Parathyroid adenoma (tissue), 2 donors: ENCODE measurements at regions not wholly inside any gene's neighbourhood (a gene's known extent, or its start where the extent isn't known, plus 50 kb on each side); places are given as distances from the start of the nearest gene placed in this dataset.

Source experiments
- H2AFZ ChIP-seq: fragments of 300-600 bp; sonication (generic); one replicate; pipeline ENCODE4 v1.7.0; 2017; ENCODE audit warnings: antibody characterized with exemption, mild to moderate bottlenecking
- H3K27ac ChIP-seq: fragments of 300-600 bp; sonication (generic); one replicate; pipeline ENCODE4 v1.7.0; 2017
- H3K27me3 ChIP-seq: fragments of 300-600 bp; sonication (generic); one replicate; pipeline ENCODE4 v1.7.0; 2017; ENCODE audit warnings: low read length; ENCODE audit not compliant: control insufficient read depth, insufficient read depth
- H3K36me3 ChIP-seq: fragments of 300-600 bp; sonication (generic); one replicate; pipeline ENCODE4 v1.7.0; 2017; ENCODE audit warnings: low read length; ENCODE audit not compliant: control insufficient read depth, insufficient read depth
- H3K4me1 ChIP-seq: fragments of 300-600 bp; sonication (generic); one replicate; pipeline ENCODE4 v1.7.0; 2017; ENCODE audit warnings: control low read depth
- H3K4me2 ChIP-seq: fragments of 300-600 bp; sonication (generic); one replicate; pipeline ENCODE4 v1.7.0; 2017; ENCODE audit warnings: low read length
- H3K4me3 ChIP-seq: fragments of 300-600 bp; sonication (generic); one replicate; pipeline ENCODE4 v1.7.0; 2017; ENCODE audit warnings: low read depth, low read length
- H3K79me2 ChIP-seq: fragments of 300-600 bp; sonication (generic); one replicate; pipeline ENCODE4 v1.7.0; 2017; ENCODE audit warnings: control low read depth
- H3K9ac ChIP-seq: fragments of 300-600 bp; sonication (generic); one replicate; pipeline ENCODE4 v1.7.0; 2017; ENCODE audit warnings: mild to moderate bottlenecking
- H3K9me3 ChIP-seq: fragments of 300-600 bp; sonication (generic); one replicate; pipeline ENCODE4 v1.7.0; 2017; ENCODE audit warnings: low read length; ENCODE audit not compliant: control insufficient read depth
- TF ChIP-seq, protein P1 (sequence below): fragments of 300-600 bp; sonication (generic); IDR thresholded peaks from one replicate; pipeline ENCODE4 v1.7.0; 2017; ENCODE audit warnings: antibody characterized with exemption, mild to moderate bottlenecking
- donor health status: primary hyperparathyroidism.

DNA sequence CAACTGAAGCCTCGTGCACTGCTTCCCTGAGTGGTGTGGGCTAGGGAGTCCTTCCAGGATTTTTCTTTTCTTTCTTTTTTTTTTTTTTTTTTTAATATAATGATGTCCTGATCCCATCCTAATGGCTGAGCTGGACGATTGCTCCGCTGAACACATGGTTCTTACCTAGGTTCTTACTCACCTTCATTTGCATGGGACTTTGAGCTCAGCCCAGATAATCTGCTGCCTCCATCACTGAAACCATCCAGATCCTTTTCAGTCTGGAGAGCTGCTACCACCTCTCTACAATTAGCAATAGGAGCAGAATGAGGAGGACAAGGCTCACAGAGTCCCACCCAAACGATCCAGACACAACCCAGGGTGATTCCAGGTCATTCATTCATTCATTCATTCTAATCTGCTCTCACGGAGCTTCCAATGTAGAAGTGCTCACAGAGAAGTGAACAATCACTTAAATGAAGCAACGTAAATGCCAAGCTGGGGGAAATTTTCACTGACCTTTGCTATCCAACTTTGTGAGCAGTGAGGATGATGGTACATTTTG lies 246.3 kb upstream of the RREB1 start:
- no peak overlapping the region for H3K4me3 ChIP-seq
- H3K36me3 ChIP-seq = no peaks in the 10 kb centered on the region
- no peaks in the 10 kb centered on the region for H3K27me3 ChIP-seq
- no peaks in the 10 kb centered on the region for H3K9me3 ChIP-seq
- no peak overlapping the region for H3K4me2 ChIP-seq
- no peak overlapping the region for H2AFZ ChIP-seq
- H3K4me1 ChIP-seq = peaks cover 5% of the 10 kb centered on the region
- H3K9ac ChIP-seq = no peak overlapping the region
- no peak overlapping the region for H3K27ac ChIP-seq
- H3K79me2 ChIP-seq = no peaks in the 10 kb centered on the region
- TF ChIP-seq, protein P1, sequence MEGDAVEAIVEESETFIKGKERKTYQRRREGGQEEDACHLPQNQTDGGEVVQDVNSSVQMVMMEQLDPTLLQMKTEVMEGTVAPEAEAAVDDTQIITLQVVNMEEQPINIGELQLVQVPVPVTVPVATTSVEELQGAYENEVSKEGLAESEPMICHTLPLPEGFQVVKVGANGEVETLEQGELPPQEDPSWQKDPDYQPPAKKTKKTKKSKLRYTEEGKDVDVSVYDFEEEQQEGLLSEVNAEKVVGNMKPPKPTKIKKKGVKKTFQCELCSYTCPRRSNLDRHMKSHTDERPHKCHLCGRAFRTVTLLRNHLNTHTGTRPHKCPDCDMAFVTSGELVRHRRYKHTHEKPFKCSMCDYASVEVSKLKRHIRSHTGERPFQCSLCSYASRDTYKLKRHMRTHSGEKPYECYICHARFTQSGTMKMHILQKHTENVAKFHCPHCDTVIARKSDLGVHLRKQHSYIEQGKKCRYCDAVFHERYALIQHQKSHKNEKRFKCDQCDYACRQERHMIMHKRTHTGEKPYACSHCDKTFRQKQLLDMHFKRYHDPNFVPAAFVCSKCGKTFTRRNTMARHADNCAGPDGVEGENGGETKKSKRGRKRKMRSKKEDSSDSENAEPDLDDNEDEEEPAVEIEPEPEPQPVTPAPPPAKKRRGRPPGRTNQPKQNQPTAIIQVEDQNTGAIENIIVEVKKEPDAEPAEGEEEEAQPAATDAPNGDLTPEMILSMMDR = no peak

DNA sequence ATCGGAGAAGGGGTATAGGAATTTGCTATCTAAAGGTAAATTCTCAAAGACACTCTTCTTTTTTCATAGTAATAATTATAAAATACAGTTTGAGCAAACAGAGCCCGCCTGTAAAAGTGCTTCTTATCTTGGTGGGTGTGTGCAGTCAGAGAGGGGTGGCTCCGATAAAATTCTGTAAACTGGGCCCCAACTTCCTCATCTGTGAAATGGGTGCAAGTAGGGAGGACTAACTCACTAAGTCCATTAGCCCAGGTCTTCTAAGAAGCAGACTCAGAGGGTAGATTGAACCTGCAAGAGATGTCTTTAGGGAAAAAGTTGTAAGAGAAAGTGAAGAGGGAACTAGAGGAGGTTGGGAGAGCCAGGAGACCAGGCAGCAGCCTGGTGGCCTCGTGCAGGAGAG lies 245.8 kb upstream of the RREB1 start:
- Histone ChIP-seq H3K4me1 (no peaks in the 10 kb centered on the region), H3K79me2 (no peaks in the 10 kb centered on the region), H3K9me3 (no peaks in the 10 kb centered on the region), H3K36me3 (no peaks in the 10 kb centered on the region), H3K27me3 (no peaks in the 10 kb centered on the region), H3K4me3 (no peak overlapping the region), H3K4me2 (no peak overlapping the region), H3K9ac (no peak overlapping the region), H2AFZ (no peak overlapping the region), H3K27ac (no peak overlapping the region)
- TF ChIP-seq, protein P1 = no peak

DNA sequence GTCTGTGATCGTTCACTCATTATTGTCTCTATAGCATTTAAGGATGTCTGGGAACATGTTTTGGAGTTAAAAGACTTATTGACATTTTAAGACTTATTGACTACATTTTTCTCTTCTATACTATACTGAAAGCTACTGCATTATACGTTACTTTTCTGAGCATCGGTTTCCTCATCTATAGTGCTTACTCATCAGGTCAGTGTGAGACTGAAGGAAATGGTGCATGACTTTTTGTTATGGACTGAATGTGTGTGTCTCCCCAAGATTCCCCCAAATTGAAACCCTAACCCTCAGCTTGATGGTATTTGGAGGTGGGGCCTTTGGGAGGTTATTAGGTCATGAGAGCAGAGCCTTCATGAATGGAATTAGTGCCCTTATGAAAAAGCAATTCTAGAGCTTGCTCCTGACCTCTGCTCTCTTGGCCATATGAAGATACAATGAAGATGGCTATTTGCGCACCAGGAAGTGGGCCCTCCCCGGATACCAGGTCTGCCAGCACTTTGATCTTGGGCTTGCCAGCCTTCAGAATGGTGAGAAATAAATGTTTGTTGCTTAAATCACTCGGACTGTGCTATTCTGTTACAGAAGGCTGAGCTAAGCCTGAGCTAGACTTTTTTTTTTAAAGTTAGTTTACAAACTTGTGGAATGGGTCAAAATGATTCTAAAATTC lies 243.7 kb upstream of the RREB1 start:
- Histone ChIP-seq H2AFZ (no peak overlapping the region), H3K27me3 (no peaks in the 10 kb centered on the region), H3K4me2 (no peak overlapping the region), H3K4me3 (no peak overlapping the region), H3K4me1 (no peaks in the 10 kb centered on the region), H3K9ac (no peak overlapping the region), H3K27ac (no peak overlapping the region), H3K36me3 (no peaks in the 10 kb centered on the region), H3K79me2 (no peaks in the 10 kb centered on the region), H3K9me3 (no peaks in the 10 kb centered on the region)
- TF ChIP-seq, protein P1 = no peak

DNA sequence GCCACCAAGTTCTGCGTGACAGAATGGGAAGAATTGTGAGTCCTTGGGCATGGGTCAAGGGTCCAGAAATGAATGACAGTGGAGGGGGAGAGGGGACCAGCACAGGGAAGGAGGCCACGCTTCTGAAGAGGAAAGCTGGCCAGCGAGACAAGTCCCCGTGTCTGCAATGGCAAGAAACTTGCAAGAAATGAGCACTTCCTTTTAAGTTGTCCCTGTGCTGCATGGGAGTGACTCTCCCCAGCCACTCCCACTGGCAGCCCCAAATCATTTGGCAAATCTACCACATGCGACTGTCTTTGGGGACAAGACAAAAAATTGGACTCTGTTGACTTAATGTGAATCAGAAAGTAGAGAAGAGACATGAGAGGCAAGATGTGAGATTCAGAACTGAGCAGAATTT lies 242.2 kb upstream of the RREB1 start:
- no peaks in the 10 kb centered on the region for H3K36me3 ChIP-seq
- no peaks in the 10 kb centered on the region for H3K79me2 ChIP-seq
- H2AFZ ChIP-seq = no peak overlapping the region
- H3K4me3 ChIP-seq = no peak overlapping the region
- H3K27ac ChIP-seq = no peak overlapping the region
- no peaks in the 10 kb centered on the region for H3K27me3 ChIP-seq
- H3K9me3 ChIP-seq = no peaks in the 10 kb centered on the region
- H3K4me1 ChIP-seq = no peaks in the 10 kb centered on the region
- H3K9ac ChIP-seq = no peak overlapping the region
- no peak overlapping the region for H3K4me2 ChIP-seq
- TF ChIP-seq, protein P1 = no peak
